BLaER1 treated with 17β-estradiol and CSF1 and Interleukin-3, amounts not matched to agents 10 nM and 100 nM (cell line): ENCODE measurements at regions not wholly inside any gene's neighbourhood (a gene's known extent, or its start where the extent isn't known, plus 50 kb on each side); places are given as distances from the start of the nearest gene placed in this dataset.
"Not testable (repeated sequence)": the region's sequence is repeated elsewhere in the genome, so short reads cannot be mapped to it uniquely, and the experiment has no call there.

Experiments used
- H3K27ac ChIP-seq, 11 experiments: shearing (Covaris generic); formaldehyde crosslinking; 2 replicates each; pipeline ENCODE4 v1.8.1; 2022
- H3K27me3 ChIP-seq, 11 experiments: shearing (Covaris generic); formaldehyde crosslinking; 2 replicates each; pipeline ENCODE4 v1.8.1; 2022
- H3K36me3 ChIP-seq, 11 experiments: shearing (Covaris generic); formaldehyde crosslinking; 2 replicates each; pipeline ENCODE4 v1.8.1; 2022
- H3K4me1 ChIP-seq, 10 experiments: shearing (Covaris generic); formaldehyde crosslinking; 2 replicates each; pipeline ENCODE4 v1.8.1; 2022
- H3K4me2 ChIP-seq, 11 experiments: shearing (Covaris generic); formaldehyde crosslinking; 2 replicates each; pipeline ENCODE4 v1.8.1; 2022
- H3K4me3 ChIP-seq, 10 experiments: shearing (Covaris generic); formaldehyde crosslinking; 2 replicates each; pipeline ENCODE4 v1.8.1; 2022
- H3K9ac ChIP-seq, 11 experiments: shearing (Covaris generic); formaldehyde crosslinking; 2 replicates each; pipeline ENCODE4 v1.8.1; 2022
- H3K9me3 ChIP-seq, 11 experiments: shearing (Covaris generic); formaldehyde crosslinking; replicated peaks in 1 of 11; 2 replicates each; pipeline ENCODE4 v1.8.1; 2022
- H4K20me1 ChIP-seq, 11 experiments: shearing (Covaris generic); formaldehyde crosslinking; 2 replicates each; pipeline ENCODE4 v1.8.1; 2022
- Cebpa-rat ChIP-seq, 11 experiments: shearing (Covaris generic); IDR thresholded peaks; 2 replicates each; pipeline ENCODE4 v1.8.1; 2022

DNA sequence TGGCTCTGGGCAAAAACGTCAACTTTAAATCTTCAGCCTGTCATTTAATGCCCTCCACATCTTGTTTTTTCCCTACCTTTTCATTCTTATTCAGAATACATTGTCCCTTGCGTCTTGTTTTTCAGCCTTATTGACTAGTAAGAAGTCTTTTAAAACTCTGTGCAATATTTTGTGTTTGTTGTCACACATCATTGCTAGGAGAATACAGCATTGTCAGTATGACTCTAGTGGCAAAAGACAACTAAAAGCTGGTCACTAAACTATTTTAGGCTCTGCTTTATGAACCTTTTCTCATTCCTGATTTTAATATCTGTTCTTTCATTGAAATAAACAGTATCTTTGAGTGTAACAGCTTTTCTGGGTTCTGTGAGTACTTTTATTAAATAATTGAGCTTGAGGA is 447.8 kb upstream of the CCDC179 start:
- Histone ChIP-seq H4K20me1 (no peaks in the 10 kb centered on the region), H3K27ac (no peak overlapping the region), H3K36me3 (no peaks in the 10 kb centered on the region), H3K9ac (no peak overlapping the region), H3K4me2 (no peak overlapping the region), H3K9me3 (no peaks in the 10 kb centered on the region), H3K4me1 (no peaks in the 10 kb centered on the region), H3K4me3 (no peak overlapping the region), H3K27me3 (no peaks in the 10 kb centered on the region)
- no peak for TF ChIP-seq Cebpa-rat (IDR thresholded peaks at IDR 0.05)

DNA sequence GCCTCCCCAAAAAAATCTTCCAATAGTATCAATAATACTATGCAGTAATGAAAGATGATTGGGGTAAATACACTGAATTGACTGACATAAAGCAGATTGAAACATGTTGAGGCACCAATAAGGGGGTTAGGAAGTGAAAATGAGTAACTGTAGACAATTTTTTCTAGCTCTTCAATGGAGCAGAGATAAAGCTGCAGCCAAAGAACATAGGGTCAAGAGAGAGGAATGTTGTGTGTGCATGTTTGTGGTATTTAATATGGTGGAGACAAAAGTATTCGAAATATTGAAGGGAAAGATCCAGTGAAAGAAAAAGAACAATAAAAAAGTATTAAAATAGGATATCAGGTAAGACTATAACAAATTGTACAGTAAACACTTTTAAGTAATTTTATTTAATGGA is 450.0 kb upstream of the CCDC179 start:
- Histone ChIP-seq H3K4me1 (no peaks in the 10 kb centered on the region), H3K36me3 (no peaks in the 10 kb centered on the region)

DNA sequence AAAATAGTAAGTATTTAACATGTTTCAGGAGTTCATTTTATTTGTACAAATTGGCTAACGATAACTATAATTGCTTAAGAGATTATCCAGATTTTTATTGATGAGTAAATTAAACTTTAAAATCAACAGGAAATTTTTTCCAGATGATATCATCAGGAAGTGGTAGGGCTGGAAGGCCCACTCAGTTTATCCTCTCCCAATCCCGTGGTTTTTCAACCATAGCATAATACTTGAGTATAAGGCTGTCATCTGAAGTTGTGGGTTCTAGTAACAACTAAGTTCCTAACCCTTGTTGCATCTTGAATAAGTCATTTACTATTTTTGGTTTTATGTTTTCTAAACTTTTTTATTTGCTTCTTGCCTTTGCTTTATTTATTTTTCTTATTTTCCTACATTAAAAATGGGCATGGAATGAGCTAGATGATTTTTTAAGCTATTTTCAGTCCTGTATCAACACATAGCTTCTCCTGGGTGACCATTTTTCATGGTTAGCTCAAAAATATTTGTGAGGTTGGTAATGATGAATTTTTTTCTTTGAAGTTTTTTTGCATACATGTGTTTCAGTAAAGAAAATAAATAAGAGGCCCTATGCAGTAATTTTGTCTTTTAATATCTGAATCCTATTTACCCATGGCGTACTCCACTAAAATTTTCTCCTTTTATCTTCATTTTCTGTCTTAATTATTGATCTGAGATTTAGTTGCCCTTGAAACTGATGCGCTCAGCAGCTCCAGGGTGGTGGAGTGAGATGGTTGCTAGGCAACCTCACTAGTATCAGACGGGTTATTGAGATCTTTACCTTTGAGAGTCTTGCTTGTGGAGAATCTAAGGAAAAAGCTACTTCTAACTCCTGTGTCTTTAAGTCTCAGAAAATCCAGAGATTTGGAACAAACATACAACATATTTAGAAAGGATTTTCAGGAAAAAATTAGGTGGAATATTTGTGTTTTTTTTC is 452.0 kb upstream of the CCDC179 start:
- Histone ChIP-seq H4K20me1 (no peaks in the 10 kb centered on the region), H3K27me3 (no peaks in the 10 kb centered on the region), H3K9me3 (no peaks in the 10 kb centered on the region), H3K4me2 (no peak overlapping the region), H3K4me1 (no peaks in the 10 kb centered on the region), H3K36me3 (no peaks in the 10 kb centered on the region), H3K27ac (no peak overlapping the region), H3K9ac (no peak overlapping the region), H3K4me3 (no peak overlapping the region)
- no peak for TF ChIP-seq Cebpa-rat (IDR thresholded peaks at IDR 0.05)

More for the DNA sequence above, 450.0 kb upstream of the CCDC179 start:
- Histone ChIP-seq H3K27ac (no peak overlapping the region), H3K4me2 (no peak overlapping the region), H3K4me3 (no peak overlapping the region), H3K9me3 (no peaks in the 10 kb centered on the region), H3K27me3 (no peaks in the 10 kb centered on the region), H4K20me1 (no peaks in the 10 kb centered on the region), H3K9ac (no peak overlapping the region)
- no peak for TF ChIP-seq Cebpa-rat (IDR thresholded peaks at IDR 0.05)

- Histone ChIP-seq H3K4me3 (no peak overlapping the region), H3K9me3 (no peaks in the 10 kb centered on the region), H3K9ac (no peak overlapping the region), H3K27me3 (no peaks in the 10 kb centered on the region), H3K36me3 (no peaks in the 10 kb centered on the region), H3K27ac (no peak overlapping the region), H3K4me2 (no peak overlapping the region), H4K20me1 (no peaks in the 10 kb centered on the region), H3K4me1 (no peaks in the 10 kb centered on the region)
- TF ChIP-seq Cebpa-rat (IDR thresholded peaks at IDR 0.05), result no peak
These were observed 452.7 kb upstream of the CCDC179 start for GRCh38 chr11:23313001-23313400.

DNA sequence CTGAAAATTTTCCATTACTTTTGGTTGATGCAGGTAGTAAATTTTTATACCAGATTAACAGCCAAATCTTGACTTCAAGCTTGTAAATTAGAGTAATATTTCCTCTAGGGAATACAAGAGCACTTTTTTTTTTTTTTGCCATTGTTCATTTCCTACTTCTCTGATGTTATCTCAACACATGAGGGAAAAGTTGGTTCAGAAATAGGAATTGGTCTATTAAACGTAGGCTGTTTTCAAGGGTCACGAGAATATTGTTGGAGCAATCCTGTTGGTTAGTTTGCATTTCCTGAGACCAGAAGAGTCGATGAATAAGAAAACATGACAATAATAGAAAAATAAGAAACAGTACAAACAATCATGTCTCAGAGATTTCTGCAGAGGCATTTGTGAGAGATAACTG is 453.9 kb upstream of the CCDC179 start:
- Histone ChIP-seq H3K4me1 (no peaks in the 10 kb centered on the region), H3K27me3 (no peaks in the 10 kb centered on the region), H3K27ac (no peak overlapping the region), H3K9ac (no peak overlapping the region), H3K4me3 (no peak overlapping the region), H3K4me2 (no peak overlapping the region), H3K9me3 (no peaks in the 10 kb centered on the region), H3K36me3 (no peaks in the 10 kb centered on the region), H4K20me1 (no peaks in the 10 kb centered on the region)
- TF ChIP-seq Cebpa-rat (IDR thresholded peaks at IDR 0.05), result no peak

GRCh38 chr11:23315286-23315685 is 455.0 kb upstream of the CCDC179 start:
- no peak overlapping the region for H3K4me3 ChIP-seq
- no peak overlapping the region for H3K27ac ChIP-seq
- H3K4me2 ChIP-seq, result no peak overlapping the region
- H3K36me3 ChIP-seq, result no peaks in the 10 kb centered on the region
- H3K9me3 ChIP-seq, result no peaks in the 10 kb centered on the region
- H3K9ac ChIP-seq, result no peak overlapping the region
- H3K4me1 ChIP-seq, result no peaks in the 10 kb centered on the region
- no peak for TF ChIP-seq Cebpa-rat (IDR thresholded peaks at IDR 0.05)
- no peaks in the 10 kb centered on the region for H4K20me1 ChIP-seq
- H3K27me3 ChIP-seq, result no peaks in the 10 kb centered on the region

- Histone ChIP-seq H4K20me1 (no peaks in the 10 kb centered on the region), H3K9me3 (peaks cover 0 to 7% (median 3%) of the 10 kb centered on the region in 11 experiments; a peak in 7 of 22 replicates)
These were observed 457.5 kb upstream of the CCDC179 start for GRCh38 chr11:23317816-23318215.

DNA sequence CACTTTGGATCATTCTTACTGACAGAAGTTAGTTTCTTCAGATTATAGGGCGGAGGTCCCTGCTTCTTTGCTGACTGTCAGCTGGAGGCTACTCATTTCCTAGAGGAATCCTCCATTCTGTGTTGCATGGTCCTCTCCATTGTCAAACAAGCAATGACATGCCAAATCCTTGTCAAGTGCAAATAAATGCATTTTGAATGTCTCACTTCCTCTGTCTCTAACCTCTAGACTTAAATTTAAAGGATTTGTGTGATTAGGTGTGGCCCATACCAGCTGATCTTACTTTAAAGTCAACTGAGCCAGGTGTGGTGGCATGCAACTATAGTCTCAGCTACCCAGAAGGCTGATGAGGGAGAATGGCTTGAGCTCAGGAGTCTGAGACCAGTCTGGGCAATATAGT is 458.4 kb upstream of the CCDC179 start:
- H3K36me3 ChIP-seq, result no peaks in the 10 kb centered on the region
- no peaks in the 10 kb centered on the region for H3K27me3 ChIP-seq
- H3K4me3 ChIP-seq, result no peak overlapping the region
- no peaks in the 10 kb centered on the region for H3K4me1 ChIP-seq
- H3K27ac ChIP-seq, result no peak overlapping the region
- H3K4me2 ChIP-seq, result no peak overlapping the region
- H3K9me3 ChIP-seq, result peaks cover 0 to 7% (median 3%) of the 10 kb centered on the region in 11 experiments; a peak in 7 of 22 replicates
- H3K9ac ChIP-seq, result no peak overlapping the region
- no peaks in the 10 kb centered on the region for H4K20me1 ChIP-seq
- TF ChIP-seq Cebpa-rat (IDR thresholded peaks at IDR 0.05), result no peak

More at GRCh38 chr11:23317816-23318215, 457.5 kb upstream of the CCDC179 start:
- Histone ChIP-seq H3K9ac (no peak overlapping the region), H3K4me2 (no peak overlapping the region), H3K36me3 (no peaks in the 10 kb centered on the region), H3K27ac (no peak overlapping the region), H3K4me1 (no peaks in the 10 kb centered on the region), H3K4me3 (no peak overlapping the region), H3K27me3 (no peaks in the 10 kb centered on the region)
- no peak for TF ChIP-seq Cebpa-rat (IDR thresholded peaks at IDR 0.05)

DNA sequence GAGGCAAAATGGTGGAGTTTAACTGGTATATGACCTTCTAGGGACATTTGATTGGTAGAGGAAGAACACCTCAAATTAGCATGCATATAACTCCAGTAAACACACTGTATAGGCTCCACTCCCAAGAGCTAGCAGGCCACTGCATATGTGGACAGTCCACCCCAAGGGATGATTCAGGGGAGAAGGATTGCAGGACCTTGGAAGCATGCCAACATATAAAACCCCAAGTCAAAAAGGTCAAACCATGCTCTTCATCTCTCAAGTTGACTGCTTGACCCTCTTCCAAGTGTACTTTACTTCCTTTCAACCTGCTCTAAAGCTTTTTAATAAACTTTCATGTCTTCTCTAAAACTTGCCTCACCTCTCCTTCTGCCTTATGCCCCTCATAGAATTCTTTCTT is 459.9 kb upstream of the CCDC179 start:
- Histone ChIP-seq H3K9me3 (peaks cover 0 to 7% (median 3%) of the 10 kb centered on the region in 11 experiments; a peak in 7 of 22 replicates), H3K4me2 (no peak overlapping the region), H4K20me1 (no peaks in the 10 kb centered on the region), H3K27me3 (no peaks in the 10 kb centered on the region), H3K36me3 (no peaks in the 10 kb centered on the region), H3K27ac (no peak overlapping the region), H3K4me3 (no peak overlapping the region), H3K4me1 (no peaks in the 10 kb centered on the region), H3K9ac (no peak overlapping the region)
- no peak for TF ChIP-seq Cebpa-rat (IDR thresholded peaks at IDR 0.05)

- H3K9ac ChIP-seq, H3K9me3 ChIP-seq, H3K27me3 ChIP-seq, H3K4me3 ChIP-seq, H3K36me3 ChIP-seq, H3K27ac ChIP-seq, H4K20me1 ChIP-seq: not testable (repeated sequence)
- H3K4me1 ChIP-seq, result peaks cover 3 to 14% (median 13%) of the 10 kb centered on the region in 10 experiments; a peak in 12 of 20 replicates
- H3K4me2 ChIP-seq, result peak overlapping the region in 1 of 11 experiments; percentile 23; a peak in 1 of 22 replicates
These were observed 475.3 kb upstream of the CCDC179 start for GRCh38 chr11:23335586-23335985.
